ENCODE measurements at regions not wholly inside any gene's neighbourhood (a gene's known extent, or its start where the extent isn't known, plus 50 kb on each side); places are given as distances from the start of the nearest gene placed in this dataset.

DNA sequence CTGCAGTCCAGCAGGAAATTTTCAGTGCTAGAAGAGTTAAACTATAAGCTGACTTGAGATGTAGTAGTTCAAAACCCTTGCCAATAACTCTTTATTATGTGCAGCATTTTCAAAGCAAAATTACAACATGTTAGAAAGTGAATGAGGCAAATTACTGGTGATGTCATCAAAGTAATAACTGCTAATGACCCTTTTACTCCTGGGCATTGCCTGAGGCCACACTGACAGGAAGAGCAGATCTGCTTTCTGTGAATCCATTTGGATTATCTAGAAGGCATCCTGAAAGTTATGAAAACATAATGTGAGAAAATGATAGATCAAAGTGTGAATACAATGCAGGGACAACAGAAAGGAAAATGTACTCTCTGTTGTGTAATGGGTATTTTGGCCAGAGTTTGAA lies 139.6 kb upstream of the TRIB2 start:
- DNase-seq, result no peak

DNA sequence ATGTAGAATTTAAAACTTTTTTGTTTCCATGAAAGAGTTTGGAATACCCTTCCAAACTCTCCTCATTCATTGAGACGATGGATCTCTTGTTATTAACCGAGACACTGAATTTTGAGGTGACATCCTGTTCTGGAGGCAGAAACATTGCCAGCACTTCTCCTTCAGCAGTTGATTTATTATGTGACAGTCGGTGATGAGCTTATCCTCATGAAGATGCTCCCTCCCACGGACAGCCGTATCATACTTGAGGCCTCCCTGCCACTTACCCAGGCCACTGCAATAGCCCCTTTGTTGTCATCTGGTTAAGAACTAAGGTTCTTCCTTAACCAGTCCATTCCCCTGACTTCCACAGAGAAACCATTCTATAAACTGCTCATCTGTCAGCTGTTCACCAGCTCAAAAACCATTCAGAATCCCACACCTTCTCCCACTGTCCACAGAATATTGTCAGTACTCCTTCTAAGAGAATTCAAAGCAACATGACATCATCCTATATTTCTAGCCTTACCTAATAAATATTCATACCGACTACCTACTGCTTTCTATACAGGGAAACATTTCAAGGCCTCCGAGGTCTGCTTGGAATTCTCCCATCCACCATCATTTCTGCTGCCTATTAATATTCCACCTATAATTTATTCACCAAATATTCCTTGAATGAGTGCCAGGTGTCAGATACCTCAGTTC lies 139.0 kb upstream of the TRIB2 start:
- no peak for DNase-seq

GRCh38 chr2:12579018-12579417 lies 137.7 kb upstream of the TRIB2 start:
- no peak for DNase-seq

- no peak for DNase-seq
Observed at GRCh38 chr2:12584338-12584737, 132.4 kb upstream of the TRIB2 start.

DNA sequence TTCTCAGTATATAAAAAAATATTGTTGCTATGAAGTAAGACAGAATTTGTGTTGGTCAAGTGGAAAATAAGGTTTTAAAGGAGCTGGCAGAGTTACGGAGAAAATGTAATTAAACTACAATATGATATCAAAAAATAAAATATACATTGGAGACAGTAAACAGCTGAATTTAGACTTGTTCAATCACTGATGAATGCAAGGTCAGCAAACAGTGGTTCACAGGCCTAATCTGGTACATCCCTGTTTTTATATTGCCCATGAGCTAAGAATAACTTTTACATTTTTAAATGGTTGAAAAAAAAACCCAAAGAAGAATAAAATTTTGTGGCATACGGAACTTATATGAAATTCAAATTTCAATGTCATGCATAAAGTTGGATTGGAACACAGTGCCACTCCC lies 131.0 kb upstream of the TRIB2 start:
- no peak for DNase-seq

- DNase-seq, result no peak
Observed at GRCh38 chr2:12587228-12587627, 129.5 kb upstream of the TRIB2 start.

- DNase-seq, result no peak
Observed at GRCh38 chr2:12587729-12588522, 128.8 kb upstream of the TRIB2 start.

DNA sequence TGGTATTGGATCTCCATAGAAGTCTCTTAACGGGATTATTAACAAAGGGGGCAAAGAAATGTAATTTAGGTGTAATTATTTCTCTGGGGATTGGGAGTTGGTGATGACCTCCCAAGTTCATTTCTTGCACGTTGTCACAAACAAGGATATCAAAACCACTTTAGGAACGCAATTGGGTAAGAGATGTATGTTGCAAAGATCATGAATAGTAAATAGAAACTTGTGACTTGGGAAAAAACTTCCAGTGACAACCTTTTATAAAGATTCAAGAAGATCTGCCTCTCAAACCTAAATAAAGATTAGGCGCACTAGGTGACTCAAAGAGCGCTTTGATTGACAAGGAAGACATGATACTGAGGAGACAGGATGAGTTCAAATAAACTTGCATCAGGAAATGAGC lies 127.8 kb upstream of the TRIB2 start:
- no peak for DNase-seq

- no peak for DNase-seq
Observed at GRCh38 chr2:12589802-12590320, 126.9 kb upstream of the TRIB2 start.

DNA sequence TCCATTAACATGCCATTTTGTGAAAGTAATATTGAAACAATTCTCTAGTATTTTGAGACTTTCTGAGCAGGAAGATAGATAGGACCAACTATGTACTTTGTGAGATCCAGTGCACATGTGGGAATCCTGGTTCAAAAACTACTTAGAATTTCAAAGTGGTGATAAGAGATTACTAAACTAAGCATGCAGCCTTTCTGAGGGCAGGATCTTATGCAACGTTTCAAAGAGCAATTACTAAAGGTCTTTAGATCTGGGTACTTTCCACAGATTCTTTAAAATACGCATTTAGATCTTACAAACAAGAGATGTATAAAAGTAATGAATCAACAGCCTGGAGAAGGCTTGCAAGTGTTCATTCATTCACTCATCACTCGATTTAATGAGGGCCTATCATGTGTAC lies 124.4 kb upstream of the TRIB2 start:
- no peak for DNase-seq

DNA sequence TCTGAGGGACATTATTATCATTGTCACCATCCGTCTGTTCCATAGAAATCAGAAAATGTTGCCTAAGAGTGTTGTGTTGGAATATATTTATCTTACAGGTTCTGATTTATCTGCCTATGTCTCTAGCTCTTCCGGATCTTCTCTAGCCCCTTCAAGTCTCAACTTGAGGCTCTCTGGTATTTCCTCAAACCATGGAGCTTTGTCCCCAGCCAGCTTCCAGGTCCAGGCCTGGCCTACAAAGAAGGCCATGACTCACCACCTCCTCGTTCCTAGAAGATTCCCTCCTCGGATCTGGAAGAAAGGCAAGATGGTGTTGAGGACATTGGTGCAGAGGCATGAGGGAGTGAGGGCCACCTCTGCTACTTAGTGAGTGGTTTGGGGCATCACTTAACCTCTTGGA lies 122.1 kb upstream of the TRIB2 start:
- no peak for DNase-seq

DNA sequence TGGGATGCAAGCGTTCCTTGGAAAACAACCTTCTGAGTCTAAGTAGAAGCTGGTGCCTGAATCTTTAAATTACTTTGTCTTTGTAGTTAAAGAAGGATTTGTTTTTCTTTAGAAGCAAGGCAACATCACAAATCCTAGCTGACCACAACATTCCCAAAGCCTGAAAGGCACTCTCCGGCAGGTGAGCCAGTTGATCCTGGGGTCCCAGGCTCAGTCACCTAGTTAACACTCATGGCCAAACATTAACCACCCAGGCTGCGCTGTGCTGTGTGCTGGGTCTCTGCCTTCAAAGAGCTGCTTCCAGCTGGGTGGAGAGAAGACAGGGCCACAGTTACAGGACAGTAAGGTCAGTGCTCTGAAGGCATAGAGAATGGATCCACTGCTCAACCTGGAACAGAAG lies 120.0 kb upstream of the TRIB2 start:
- DNase-seq, result no peak

DNA sequence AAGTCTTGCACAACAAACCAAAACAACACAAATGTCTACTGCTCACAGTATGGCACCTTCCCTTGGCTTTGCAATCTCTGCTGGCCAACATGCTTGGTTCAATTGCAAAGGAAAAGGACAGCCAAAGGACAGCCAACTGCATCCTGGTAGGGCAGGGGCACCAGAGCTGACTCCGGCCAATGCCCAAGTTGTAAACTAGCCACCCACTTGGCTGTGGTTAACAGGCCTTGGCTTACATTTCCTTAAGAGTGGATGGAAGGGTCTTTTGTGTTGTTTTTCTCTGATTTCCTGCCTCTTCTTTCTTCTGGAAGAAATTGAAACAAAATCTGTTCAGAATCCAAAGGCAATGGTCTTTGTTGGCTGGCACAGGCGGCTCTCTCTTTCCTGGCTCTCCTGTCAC lies 119.1 kb upstream of the TRIB2 start:
- DNase-seq, result no peak

DNA sequence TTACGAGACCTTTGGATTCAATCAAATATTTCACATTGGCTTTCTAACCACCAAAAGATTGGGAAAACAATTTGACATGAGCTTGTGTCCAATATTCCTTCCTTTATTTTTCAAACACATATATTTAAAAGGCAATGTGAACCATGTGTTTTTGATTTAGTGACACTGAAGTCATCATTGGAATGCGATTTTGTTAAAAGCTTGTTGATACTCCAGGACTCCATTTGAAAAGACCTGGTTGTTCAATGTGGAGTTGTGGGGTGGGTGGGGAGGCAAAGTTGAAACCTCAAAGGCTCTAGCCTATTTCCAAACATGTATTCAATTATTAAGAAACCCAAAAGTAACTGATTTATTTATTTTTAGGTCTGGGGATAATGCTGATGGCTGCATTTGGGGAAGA lies 114.1 kb upstream of the TRIB2 start:
- DNase-seq, result no peak

DNA sequence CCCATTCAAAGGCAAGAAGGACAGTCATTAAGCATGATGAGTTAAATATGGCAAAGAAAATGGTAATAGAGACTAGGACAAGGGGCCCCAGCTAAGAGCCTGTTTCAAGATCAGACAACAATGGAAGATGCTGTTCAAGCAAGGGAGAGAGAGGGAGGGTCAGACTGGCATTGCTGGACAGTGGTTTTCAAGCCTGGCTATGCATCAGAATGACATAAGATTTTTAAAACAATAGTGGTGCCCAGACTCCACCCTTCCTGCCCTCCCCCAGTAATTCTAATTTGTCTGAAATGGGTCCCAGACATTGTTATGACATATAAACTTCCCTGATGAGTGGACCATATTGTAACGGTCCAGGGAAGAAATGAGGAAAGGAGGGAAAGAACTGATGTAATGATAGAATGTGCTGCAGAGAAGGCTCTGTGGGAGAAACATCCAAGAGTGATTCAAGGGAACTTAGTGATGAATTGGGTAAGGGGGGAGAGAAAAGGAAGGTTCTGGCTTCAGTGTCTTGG lies 112.9 kb upstream of the TRIB2 start:
- no peak for DNase-seq

DNA sequence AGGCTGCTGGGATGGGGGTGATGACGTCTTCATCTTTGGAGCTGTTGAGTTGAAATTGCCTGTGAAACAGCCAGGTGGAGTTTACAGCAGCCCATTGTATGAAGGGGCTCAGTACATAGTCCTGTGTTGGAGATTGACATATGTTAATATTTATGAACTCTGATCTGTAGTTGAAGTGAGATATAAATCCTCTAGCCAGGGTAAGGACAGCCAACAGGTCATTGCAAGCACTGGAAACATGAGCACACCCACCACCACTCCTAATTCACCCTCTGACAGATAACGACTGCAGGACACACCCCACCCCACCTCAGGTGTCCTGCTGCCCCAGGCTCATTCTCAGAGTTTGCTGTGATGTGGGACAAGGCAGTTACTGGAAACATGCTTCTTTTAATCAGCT lies 112.4 kb upstream of the TRIB2 start:
- no peak for DNase-seq

GRCh38 chr2:12605366-12605765 lies 111.4 kb upstream of the TRIB2 start:
- DNase-seq, result no peak

- DNase-seq, result no peak
Observed at GRCh38 chr2:12605936-12606335, 110.8 kb upstream of the TRIB2 start.

DNA sequence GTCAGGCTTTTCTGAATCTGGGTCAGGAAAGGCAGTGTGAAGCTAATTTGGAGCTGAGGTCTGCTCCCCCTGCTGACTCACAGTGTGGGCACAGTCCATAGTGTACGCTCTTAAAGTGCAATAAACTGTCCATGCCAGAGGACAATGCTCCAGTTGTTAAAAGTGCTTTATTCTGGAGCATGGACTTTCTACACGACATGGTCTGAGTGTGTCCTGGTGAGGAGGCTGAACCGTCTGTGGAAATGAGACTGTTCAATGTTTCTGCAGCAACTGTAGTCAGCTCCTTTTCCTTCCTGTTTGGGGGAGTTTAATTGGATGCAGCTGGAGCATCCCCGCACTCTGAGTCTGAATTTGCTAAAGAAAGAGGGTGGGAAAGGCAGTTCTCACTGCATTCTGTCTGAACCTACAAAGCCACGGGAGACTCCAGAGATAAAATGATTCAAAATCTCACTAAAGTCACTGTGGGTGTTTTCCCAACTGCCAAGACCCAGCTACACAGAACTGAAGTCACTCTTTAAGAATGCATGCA lies 110.2 kb upstream of the TRIB2 start:
- DNase-seq, result no peak

DNA sequence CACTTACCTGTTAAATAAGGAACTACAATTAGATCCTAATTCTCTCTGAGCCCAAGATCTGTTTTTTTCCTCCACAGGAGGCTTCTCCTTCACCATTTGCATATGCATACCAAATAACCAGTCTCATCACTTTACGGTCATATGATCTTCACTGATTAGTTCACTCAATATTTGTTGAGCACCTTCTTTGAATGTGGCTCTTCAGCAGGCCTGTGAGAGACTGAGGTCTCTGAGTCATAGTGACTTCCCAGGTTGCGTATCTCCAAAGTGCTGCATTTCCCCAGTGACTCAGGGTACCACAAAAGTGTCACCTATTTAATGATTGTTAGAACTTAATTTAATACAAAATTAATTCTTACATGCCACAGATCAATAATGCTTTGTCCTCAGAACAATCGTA lies 108.8 kb upstream of the TRIB2 start:
- DNase-seq, result no peak

DNA sequence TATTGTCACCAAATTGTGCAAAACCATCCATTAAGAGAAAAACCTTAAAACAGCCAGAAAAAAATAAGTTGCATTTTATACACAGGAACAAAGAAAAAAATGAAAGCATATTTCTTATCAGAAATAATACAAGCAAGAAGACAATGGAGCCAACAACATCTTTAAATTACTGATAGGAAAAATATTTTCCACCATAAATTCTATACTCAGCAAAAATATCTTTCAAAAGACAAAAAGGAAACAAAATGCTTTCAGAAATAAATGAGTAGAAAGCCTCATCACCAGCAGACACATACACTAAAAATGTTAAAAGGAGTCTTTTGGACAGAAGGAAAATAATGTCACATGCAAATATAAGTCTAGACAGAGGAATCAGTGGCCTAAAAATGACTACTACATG lies 106.4 kb upstream of the TRIB2 start:
- no peak for DNase-seq

DNA sequence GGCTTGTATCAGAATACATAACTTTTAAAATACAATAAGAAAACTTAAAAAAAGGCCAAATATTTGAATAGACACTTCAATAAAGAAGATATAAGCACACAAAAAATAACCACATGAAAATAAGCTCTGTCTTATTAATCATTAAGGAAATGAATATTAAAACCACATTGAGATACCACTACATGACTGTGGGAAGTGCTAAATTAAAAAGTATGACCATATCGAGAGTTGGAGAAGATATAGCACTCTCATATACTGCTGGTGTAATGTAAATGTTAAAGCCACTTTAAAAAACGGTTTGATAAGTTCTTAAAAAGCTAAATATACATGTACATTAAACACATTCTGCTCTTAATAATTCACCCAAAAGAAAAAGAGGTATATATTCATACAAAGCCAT lies 104.6 kb upstream of the TRIB2 start:
- no peak for DNase-seq

DNA sequence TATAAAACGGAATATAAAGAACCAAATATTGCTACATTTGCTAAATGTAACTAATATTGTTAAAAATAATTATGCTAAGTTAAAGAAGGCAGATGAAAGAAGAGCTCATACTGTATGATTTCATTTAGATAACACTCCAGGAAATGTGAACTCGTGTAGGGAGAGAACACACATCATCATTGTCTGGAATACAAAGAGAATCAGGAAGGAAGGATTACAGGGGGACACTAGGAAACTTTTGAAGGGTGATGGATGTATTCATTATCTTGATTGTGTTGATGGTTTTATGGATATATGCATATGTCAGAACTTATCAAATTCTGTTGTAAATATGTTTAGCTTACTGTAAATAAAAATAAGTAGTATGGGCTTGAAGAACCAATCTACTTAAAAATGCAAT lies 104.1 kb upstream of the TRIB2 start:
- no peak for DNase-seq

Data from NCI-H446 (cell line).